ENCODE measurements at regions not wholly inside any gene's neighbourhood (a gene's known extent, or its start where the extent isn't known, plus 50 kb on each side); places are given as distances from the start of the nearest gene placed in this dataset.

DNA sequence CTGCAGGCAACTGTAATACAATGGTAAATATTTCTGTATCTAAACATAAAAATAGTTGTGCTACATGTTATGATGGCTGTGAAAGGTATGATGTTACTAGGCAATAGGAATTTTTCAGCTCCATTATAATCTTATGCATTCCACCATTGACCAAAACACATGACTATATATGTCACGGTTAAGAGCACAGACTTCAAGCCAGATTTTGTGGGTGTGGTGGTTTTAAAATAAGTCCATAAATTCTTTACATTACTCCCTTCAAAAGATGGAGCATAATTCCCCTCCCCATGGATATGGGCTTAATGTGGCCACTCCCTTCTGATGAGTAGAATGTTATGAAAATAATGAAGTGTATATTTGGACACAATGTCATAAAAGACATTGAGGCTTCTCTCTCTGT is 88.4 kb upstream of the TBC1D5 start:
- TF ChIP-seq, protein P1, sequence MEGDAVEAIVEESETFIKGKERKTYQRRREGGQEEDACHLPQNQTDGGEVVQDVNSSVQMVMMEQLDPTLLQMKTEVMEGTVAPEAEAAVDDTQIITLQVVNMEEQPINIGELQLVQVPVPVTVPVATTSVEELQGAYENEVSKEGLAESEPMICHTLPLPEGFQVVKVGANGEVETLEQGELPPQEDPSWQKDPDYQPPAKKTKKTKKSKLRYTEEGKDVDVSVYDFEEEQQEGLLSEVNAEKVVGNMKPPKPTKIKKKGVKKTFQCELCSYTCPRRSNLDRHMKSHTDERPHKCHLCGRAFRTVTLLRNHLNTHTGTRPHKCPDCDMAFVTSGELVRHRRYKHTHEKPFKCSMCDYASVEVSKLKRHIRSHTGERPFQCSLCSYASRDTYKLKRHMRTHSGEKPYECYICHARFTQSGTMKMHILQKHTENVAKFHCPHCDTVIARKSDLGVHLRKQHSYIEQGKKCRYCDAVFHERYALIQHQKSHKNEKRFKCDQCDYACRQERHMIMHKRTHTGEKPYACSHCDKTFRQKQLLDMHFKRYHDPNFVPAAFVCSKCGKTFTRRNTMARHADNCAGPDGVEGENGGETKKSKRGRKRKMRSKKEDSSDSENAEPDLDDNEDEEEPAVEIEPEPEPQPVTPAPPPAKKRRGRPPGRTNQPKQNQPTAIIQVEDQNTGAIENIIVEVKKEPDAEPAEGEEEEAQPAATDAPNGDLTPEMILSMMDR (IDR thresholded peaks at IDR 0.05; ENCODE audit: low read depth, low read length): no peak
- TF ChIP-seq, protein P2, sequence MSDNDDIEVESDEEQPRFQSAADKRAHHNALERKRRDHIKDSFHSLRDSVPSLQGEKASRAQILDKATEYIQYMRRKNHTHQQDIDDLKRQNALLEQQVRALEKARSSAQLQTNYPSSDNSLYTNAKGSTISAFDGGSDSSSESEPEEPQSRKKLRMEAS (IDR thresholded peaks at IDR 0.05; ENCODE audit: low read depth, low read length): no peak
- no peak for TF ChIP-seq MYC (IDR thresholded peaks at IDR 0.05; ENCODE audit: low read depth, low read length)

All from NB4 (cell line).